Ishikawa (cell line): ENCODE measurements at regions not wholly inside any gene's neighbourhood (a gene's known extent, or its start where the extent isn't known, plus 50 kb on each side); places are given as distances from the start of the nearest gene placed in this dataset.

ENCODE experiments used
- CEBPB ChIP-seq: IDR thresholded peaks from 2 replicates; pipeline ENCODE4 v1.6.1; 2012
- EP300 ChIP-seq: IDR thresholded peaks from 2 replicates; pipeline ENCODE4 v1.6.1; 2012; ENCODE audit warnings: borderline replicate concordance
- TAF1 ChIP-seq: IDR thresholded peaks from 2 replicates; pipeline ENCODE4 v1.6.1; 2012; ENCODE audit warnings: low read depth, mild to moderate bottlenecking
- USF1 ChIP-seq: IDR thresholded peaks from 2 replicates; pipeline ENCODE4 v1.6.1; 2012
- YY1 ChIP-seq: IDR thresholded peaks from 2 replicates; pipeline ENCODE4 v1.6.1; 2012; ENCODE audit warnings: low read depth
- TF ChIP-seq, protein P1 (sequence below): IDR thresholded peaks from 2 replicates; pipeline ENCODE4 v1.6.1; 2012

- TF ChIP-seq, protein P1, sequence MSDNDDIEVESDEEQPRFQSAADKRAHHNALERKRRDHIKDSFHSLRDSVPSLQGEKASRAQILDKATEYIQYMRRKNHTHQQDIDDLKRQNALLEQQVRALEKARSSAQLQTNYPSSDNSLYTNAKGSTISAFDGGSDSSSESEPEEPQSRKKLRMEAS = no peak
- TF ChIP-seq TAF1 (no peak), EP300 (no peak), USF1 (no peak), YY1 (no peak), CEBPB (no peak)
Measured at GRCh38 chr15:39228889-39229288, 352.0 kb upstream of the THBS1 start.
